ENCODE measurements at regions not wholly inside any gene's neighbourhood (a gene's known extent, or its start where the extent isn't known, plus 50 kb on each side); places are given as distances from the start of the nearest gene placed in this dataset.

GRCh38 chr5:35360671-35361070, 130.4 kb upstream of the PRLR start:
- TF ChIP-seq CTCF (IDR thresholded peaks at IDR 0.05): no peak
- TF ChIP-seq POLR2AphosphoS5 (IDR thresholded peaks at IDR 0.05): no peak
- no peak for TF ChIP-seq EP300 (IDR thresholded peaks at IDR 0.05)
- no peak for TF ChIP-seq POLR2A (IDR thresholded peaks at IDR 0.05)

GRCh38 chr5:35359859-35360258, 129.6 kb upstream of the PRLR start:
- H3K4me3 ChIP-seq: no peak overlapping the region
- no peak overlapping the region for H3K27ac ChIP-seq
- no peak for TF ChIP-seq POLR2A (IDR thresholded peaks at IDR 0.05)
- TF ChIP-seq POLR2AphosphoS5 (IDR thresholded peaks at IDR 0.05): no peak
- no peak for TF ChIP-seq EP300 (IDR thresholded peaks at IDR 0.05)
- no peak for TF ChIP-seq CTCF (IDR thresholded peaks at IDR 0.05)
- H3K9me3 ChIP-seq: no peaks in the 10 kb centered on the region
- no peak for ATAC-seq
- 67 to 83% methylated on average over 1 of the region's 1 CpG for WGBS, 2 donors (ENCODE audit: low coverage in 1 of 2)
- no peaks in the 10 kb centered on the region for H3K36me3 ChIP-seq
- H3K4me1 ChIP-seq: no peaks in the 10 kb centered on the region
- no peaks in the 10 kb centered on the region for H3K27me3 ChIP-seq

More at GRCh38 chr5:35360671-35361070, 130.4 kb upstream of the PRLR start:
- ATAC-seq: no peak
- H3K27ac ChIP-seq: no peak overlapping the region
- H3K36me3 ChIP-seq: no peaks in the 10 kb centered on the region
- no peak overlapping the region for H3K4me3 ChIP-seq
- H3K9me3 ChIP-seq: no peaks in the 10 kb centered on the region
- no peaks in the 10 kb centered on the region for H3K27me3 ChIP-seq
- WGBS, 2 donors (ENCODE audit: low coverage in 1 of 2): 29 to 67% methylated on average over 2 to 3 of the region's 3 CpGs
- H3K4me1 ChIP-seq: no peaks in the 10 kb centered on the region

- no peaks in the 10 kb centered on the region for H3K27me3 ChIP-seq
- no peak for ATAC-seq
- no peaks in the 10 kb centered on the region for H3K36me3 ChIP-seq
- 90 to 95% methylated on average over 3 of the region's 3 CpGs for WGBS, 2 donors (ENCODE audit: low coverage in 1 of 2)
- TF ChIP-seq POLR2AphosphoS5 (IDR thresholded peaks at IDR 0.05) (no peak), CTCF (IDR thresholded peaks at IDR 0.05) (no peak), EP300 (IDR thresholded peaks at IDR 0.05) (no peak), POLR2A (IDR thresholded peaks at IDR 0.05) (no peak)
- peaks cover 0 to 11% (median 0%) of the 10 kb centered on the region in 3 donors for H3K9me3 ChIP-seq
- H3K27ac ChIP-seq: no peak overlapping the region
- no peak overlapping the region for H3K4me3 ChIP-seq
- H3K4me1 ChIP-seq: no peaks in the 10 kb centered on the region
These were observed 127.7 kb upstream of the PRLR start for GRCh38 chr5:35357973-35358372.

- WGBS, 2 donors (ENCODE audit: low coverage in 1 of 2): 50 to 56% methylated on average over 4 of the region's 4 CpGs
- Histone ChIP-seq H3K4me3 (no peak overlapping the region), H3K4me1 (no peaks in the 10 kb centered on the region), H3K27ac (no peak overlapping the region), H3K9me3 (peaks cover 0 to 17% (median 0%) of the 10 kb centered on the region in 3 donors), H3K36me3 (no peaks in the 10 kb centered on the region), H3K27me3 (no peaks in the 10 kb centered on the region)
- TF ChIP-seq POLR2A (IDR thresholded peaks at IDR 0.05) (no peak), POLR2AphosphoS5 (IDR thresholded peaks at IDR 0.05) (no peak), EP300 (IDR thresholded peaks at IDR 0.05) (no peak)
- ATAC-seq: no peak
These were observed 126.4 kb upstream of the PRLR start for GRCh38 chr5:35356725-35357124.

- no peak overlapping the region for H3K27ac ChIP-seq
- WGBS, 2 donors (ENCODE audit: low coverage in 1 of 2): 17% methylated on average over 3 of the region's 3 CpGs; no CpG with 5 or more reads in 1 of the 2 donors
- H3K36me3 ChIP-seq: no peaks in the 10 kb centered on the region
- peaks cover 0 to 19% (median 0%) of the 10 kb centered on the region in 3 donors for H3K9me3 ChIP-seq
- TF ChIP-seq EP300 (IDR thresholded peaks at IDR 0.05) (no peak), POLR2A (IDR thresholded peaks at IDR 0.05) (no peak), POLR2AphosphoS5 (IDR thresholded peaks at IDR 0.05) (no peak), CTCF (IDR thresholded peaks at IDR 0.05) (no peak)
- H3K27me3 ChIP-seq: no peaks in the 10 kb centered on the region
- no peak overlapping the region for H3K4me3 ChIP-seq
- ATAC-seq: no peak
- no peaks in the 10 kb centered on the region for H3K4me1 ChIP-seq
These were observed 124.5 kb upstream of the PRLR start for GRCh38 chr5:35354751-35355150.
